Prostate gland (tissue), 2 donors: ENCODE measurements at regions not wholly inside any gene's neighbourhood (a gene's known extent, or its start where the extent isn't known, plus 50 kb on each side); places are given as distances from the start of the nearest gene placed in this dataset.

Experiments used
- DNase-seq: peaks from one replicate; pipeline ENCODE4 v3.0.0-alpha.2; 2019; ENCODE audit warnings: low spot score
- H3K27ac ChIP-seq, 2 donors: fragments of 200-600 bp; sonication (generic); 2 replicates each; pipeline ENCODE4 v1.5.1; 2017 to 2019
- H3K27me3 ChIP-seq: fragments of 200-600 bp; sonication (generic); replicated peaks from 2 replicates; pipeline ENCODE4 v1.5.1; 2019; ENCODE audit not compliant: insufficient read depth
- H3K36me3 ChIP-seq, 2 donors: fragments of 200-600 bp; sonication (generic); 1 replicate in 1 of 2; 2 replicates in 1 of 2; pipeline versions ENCODE4 v1.5.1 to v1.8.1; 2017 to 2019
- H3K4me1 ChIP-seq: fragments of 200-600 bp; sonication (generic); replicated peaks from 2 replicates; pipeline ENCODE4 v1.5.1; 2019
- H3K4me3 ChIP-seq, 2 donors: fragments of 200-600 bp; sonication (generic); 2 replicates each; pipeline ENCODE4 v1.5.1; 2017 to 2019
- H3K9me3 ChIP-seq: fragments of 200-600 bp; sonication (generic); 2 replicates; pipeline ENCODE4 v1.5.1; 2017
- CTCF ChIP-seq, 4 experiments: fragments of 200-600 bp in 2 of 4; fragments of 450-650 bp in 2 of 4; sonication (generic) in 2 of 4; IDR thresholded peaks; 1 replicate in 3 of 4; 2 replicates in 1 of 4; pipeline ENCODE4 v1.5.1; 2016 to 2019; ENCODE audit warnings: antibody characterized with exemption in 4 of 4, mild to moderate bottlenecking in 2 of 4, moderate library complexity in 2 of 4
- POLR2A ChIP-seq: fragments of 450-650 bp; IDR thresholded peaks from one replicate; pipeline ENCODE4 v1.6.1; 2016; ENCODE audit warnings: antibody characterized with exemption, mild to moderate bottlenecking
- POLR2AphosphoS5 ChIP-seq: sonication (generic); formaldehyde crosslinking; IDR thresholded peaks from one replicate; pipeline ENCODE4 v1.6.1; 2017; ENCODE audit warnings: antibody characterized with exemption
- WGBS: methylation state at CpG from one replicate; pipeline ENCODE4 v1.1.5; 2018; 5-methylcytosine and 5-hydroxymethylcytosine counted together
- intact Hi-C: fragments of 100-400 bp; cut with DNase I; formaldehyde crosslinking; loops from one replicate; pipeline ENCODE4 v1.14.2; 2022

DNA sequence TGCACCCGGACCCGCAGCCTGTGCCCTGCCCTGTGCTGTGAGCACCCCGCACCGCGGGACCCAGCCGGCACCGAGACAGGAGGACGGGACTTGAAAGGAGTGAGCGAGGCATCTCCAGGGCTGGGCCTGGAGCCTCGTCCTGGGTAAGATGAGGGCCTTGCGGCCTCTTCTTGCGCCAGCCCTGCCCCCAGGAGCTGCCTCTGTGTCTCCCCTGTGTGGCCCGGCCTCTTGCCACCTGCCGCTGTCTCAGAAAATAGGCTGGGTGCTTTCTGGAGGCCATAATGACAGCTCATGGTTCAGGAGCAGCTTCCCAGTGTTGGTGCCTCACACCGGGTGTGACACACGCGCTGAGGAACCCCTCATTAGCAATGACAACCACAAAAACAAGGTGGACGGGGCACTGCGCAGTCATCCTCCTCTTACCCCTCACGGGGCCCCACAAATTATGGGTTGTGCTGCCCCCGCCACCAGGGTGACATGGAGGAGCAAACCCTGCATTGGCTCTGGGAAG lies 161.5 kb upstream of the C1orf174 start:
- WGBS: 82% methylated on average over 21 of the region's 21 CpGs
- TF ChIP-seq POLR2AphosphoS5 (no peak), POLR2A (no peak), CTCF (IDR thresholded peaks at IDR 0.05) (no peak)
- intact Hi-C loops: no loop called here
- Histone ChIP-seq H3K36me3 (no peaks in the 10 kb centered on the region), H3K27ac (no peak overlapping the region), H3K4me1 (no peaks in the 10 kb centered on the region), H3K27me3 (no peaks in the 10 kb centered on the region), H3K9me3 (no peaks in the 10 kb centered on the region), H3K4me3 (no peak overlapping the region)
- DNase-seq: no peak

GRCh38 chr1:4062041-4062440 lies 162.0 kb upstream of the C1orf174 start:
- TF ChIP-seq POLR2A (no peak), CTCF (IDR thresholded peaks at IDR 0.05) (no peak), POLR2AphosphoS5 (no peak)
- Histone ChIP-seq H3K27ac (no peak overlapping the region), H3K4me3 (no peak overlapping the region), H3K9me3 (no peaks in the 10 kb centered on the region), H3K36me3 (no peaks in the 10 kb centered on the region), H3K4me1 (no peaks in the 10 kb centered on the region), H3K27me3 (no peaks in the 10 kb centered on the region)
- intact Hi-C loops: no loop called here
- no peak for DNase-seq
- 86% methylated on average over 9 of the region's 9 CpGs for WGBS

- no peaks in the 10 kb centered on the region for H3K4me1 ChIP-seq
- no peaks in the 10 kb centered on the region for H3K27me3 ChIP-seq
- H3K4me3 ChIP-seq: no peak overlapping the region
- intact Hi-C loops: no loop called here
- no peak overlapping the region for H3K27ac ChIP-seq
- TF ChIP-seq POLR2A: no peak
- TF ChIP-seq CTCF (IDR thresholded peaks at IDR 0.05): no peak
- TF ChIP-seq POLR2AphosphoS5: no peak
- WGBS: 69% methylated on average over 13 of the region's 13 CpGs
- no peaks in the 10 kb centered on the region for H3K36me3 ChIP-seq
- DNase-seq: no peak
- H3K9me3 ChIP-seq: no peaks in the 10 kb centered on the region
Measured at GRCh38 chr1:4062560-4062959, 162.5 kb upstream of the C1orf174 start.

DNA sequence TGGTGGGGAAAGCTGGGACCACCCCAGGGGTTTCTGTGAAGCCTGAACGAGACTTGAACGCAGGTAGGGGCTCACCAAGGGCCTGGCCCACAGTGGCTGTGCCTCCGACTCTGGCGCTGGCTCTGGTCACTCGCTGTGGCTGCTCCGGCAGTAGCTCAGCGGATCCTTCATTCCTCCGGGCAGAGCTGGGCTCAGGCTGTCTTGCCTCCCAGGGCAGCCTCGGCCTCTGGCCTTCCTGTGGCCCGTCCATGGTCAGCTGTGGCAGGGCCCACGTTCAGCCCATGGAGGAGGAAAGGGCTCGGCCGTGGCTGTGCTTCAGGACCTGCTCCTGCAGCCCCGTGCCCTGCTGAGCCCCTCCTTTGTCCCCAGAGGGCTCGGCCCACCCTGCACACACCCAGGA lies 162.9 kb upstream of the C1orf174 start:
- Histone ChIP-seq H3K4me3 (no peak overlapping the region), H3K4me1 (no peaks in the 10 kb centered on the region), H3K9me3 (no peaks in the 10 kb centered on the region), H3K27ac (no peak overlapping the region), H3K27me3 (no peaks in the 10 kb centered on the region), H3K36me3 (no peaks in the 10 kb centered on the region)
- no peak for DNase-seq
- WGBS: 83% methylated on average over 11 of the region's 15 CpGs
- intact Hi-C loops: no loop called here
- TF ChIP-seq CTCF (IDR thresholded peaks at IDR 0.05) (no peak), POLR2AphosphoS5 (no peak), POLR2A (no peak)

DNA sequence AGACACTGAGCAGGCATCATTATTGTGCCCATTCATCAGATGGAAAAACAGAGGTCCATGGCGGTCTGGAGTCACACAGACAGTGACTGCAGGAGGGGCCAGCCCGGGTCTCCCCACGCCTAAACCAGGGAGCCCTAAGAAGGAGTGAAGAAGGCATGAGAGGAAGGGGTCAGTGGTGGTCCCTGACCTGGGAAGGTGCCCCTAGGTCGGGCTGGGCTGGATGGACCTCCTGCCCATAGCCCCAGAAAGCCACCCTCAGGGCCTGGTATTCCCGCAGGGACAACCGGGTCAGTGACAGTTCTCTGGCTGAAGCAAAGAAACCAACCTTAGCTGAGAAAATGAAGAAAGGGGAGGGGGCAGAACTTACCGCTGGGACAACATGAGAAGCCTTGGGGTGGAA lies 163.4 kb upstream of the C1orf174 start:
- TF ChIP-seq POLR2A (no peak), CTCF (IDR thresholded peaks at IDR 0.05) (no peak), POLR2AphosphoS5 (no peak)
- no peaks in the 10 kb centered on the region for H3K36me3 ChIP-seq
- no peaks in the 10 kb centered on the region for H3K9me3 ChIP-seq
- H3K27me3 ChIP-seq: no peaks in the 10 kb centered on the region
- intact Hi-C loops: no loop called here
- no peak overlapping the region for H3K27ac ChIP-seq
- H3K4me3 ChIP-seq: no peak overlapping the region
- DNase-seq: no peak
- no peaks in the 10 kb centered on the region for H3K4me1 ChIP-seq
- WGBS: 79% methylated on average over 7 of the region's 7 CpGs
